Left ventricle myocardium inferior (tissue), 1 donor: ENCODE measurements at regions not wholly inside any gene's neighbourhood (a gene's known extent, or its start where the extent isn't known, plus 50 kb on each side); places are given as distances from the start of the nearest gene placed in this dataset.

Source experiments
- DNase-seq: peaks from one replicate; pipeline ENCODE4 v3.0.0-alpha.2; 2020
- H3K27ac ChIP-seq: fragments of 200-600 bp; replicated peaks from 2 replicates; pipeline ENCODE4 v1.8.0; 2021
- H3K27me3 ChIP-seq: fragments of 200-600 bp; 2 replicates; pipeline ENCODE4 v1.8.0; 2021; ENCODE audit warnings: low read depth
- H3K36me3 ChIP-seq: fragments of 200-600 bp; 2 replicates; pipeline ENCODE4 v1.8.0; 2021
- H3K4me1 ChIP-seq: fragments of 200-600 bp; 2 replicates; pipeline ENCODE4 v1.8.0; 2021
- H3K4me3 ChIP-seq: fragments of 200-600 bp; 2 replicates; pipeline ENCODE4 v1.8.0; 2021; ENCODE audit warnings: mild to moderate bottlenecking, moderate library complexity
- H3K9me3 ChIP-seq: fragments of 200-600 bp; replicated peaks from 2 replicates; pipeline ENCODE4 v1.8.0; 2021
- CTCF ChIP-seq: fragments of 200-600 bp; IDR thresholded peaks from 2 replicates; pipeline ENCODE4 v1.8.0; 2021; ENCODE audit warnings: antibody characterized with exemption, mild to moderate bottlenecking, borderline replicate concordance
- intact Hi-C: fragments of 100-400 bp; cut with micrococcal nuclease; formaldehyde crosslinking; loops from one replicate; pipeline ENCODE4 v1.11.0; 2022
- donor health status: DM: no; HTN: yes; CAD: no; lungs with severe emphysema.

GRCh38 chr5:56663523-56663922 is 151.8 kb upstream of the MAP3K1 start:
- no peaks in the 10 kb centered on the region for H3K4me1 ChIP-seq
- H3K4me3 ChIP-seq, result no peak overlapping the region
- H3K9me3 ChIP-seq, result peaks cover 8% of the 10 kb centered on the region
- H3K27ac ChIP-seq, result no peak overlapping the region
- DNase-seq, result no peak
- intact Hi-C loops, result no loop called here
- no peaks in the 10 kb centered on the region for H3K27me3 ChIP-seq
- TF ChIP-seq CTCF, result no peak
- H3K36me3 ChIP-seq, result no peaks in the 10 kb centered on the region

GRCh38 chr5:56662893-56663292 is 152.5 kb upstream of the MAP3K1 start:
- intact Hi-C loops, result no loop called here
- Histone ChIP-seq H3K4me3 (no peak overlapping the region), H3K27me3 (no peaks in the 10 kb centered on the region), H3K27ac (no peak overlapping the region), H3K4me1 (no peaks in the 10 kb centered on the region), H3K36me3 (no peaks in the 10 kb centered on the region), H3K9me3 (peaks cover 8% of the 10 kb centered on the region)
- no peak for TF ChIP-seq CTCF
- DNase-seq, result no peak

- H3K9me3 ChIP-seq, result peaks cover 4% of the 10 kb centered on the region
- TF ChIP-seq CTCF, result no peak
- no peaks in the 10 kb centered on the region for H3K4me1 ChIP-seq
- intact Hi-C loops, result no loop called here
- no peaks in the 10 kb centered on the region for H3K36me3 ChIP-seq
- no peak overlapping the region for H3K4me3 ChIP-seq
- no peak for DNase-seq
- no peaks in the 10 kb centered on the region for H3K27me3 ChIP-seq
- H3K27ac ChIP-seq, result no peak overlapping the region
Observed at GRCh38 chr5:56659971-56660370, 155.4 kb upstream of the MAP3K1 start.

GRCh38 chr5:56658972-56659371 is 156.4 kb upstream of the MAP3K1 start:
- Histone ChIP-seq H3K27ac (no peak overlapping the region), H3K9me3 (no peaks in the 10 kb centered on the region), H3K4me1 (no peaks in the 10 kb centered on the region), H3K36me3 (no peaks in the 10 kb centered on the region), H3K4me3 (no peak overlapping the region), H3K27me3 (no peaks in the 10 kb centered on the region)
- no peak for DNase-seq
- intact Hi-C loops, result no loop called here
- TF ChIP-seq CTCF, result no peak

- H3K27ac ChIP-seq, result no peak overlapping the region
- no peak for TF ChIP-seq CTCF
Observed at GRCh38 chr5:56656846-56657726, 158.3 kb upstream of the MAP3K1 start.

More at GRCh38 chr5:56656846-56657726, 158.3 kb upstream of the MAP3K1 start:
- no peak for DNase-seq
- H3K4me3 ChIP-seq, result no peak overlapping the region
- H3K9me3 ChIP-seq, result no peaks in the 10 kb centered on the region
- H3K4me1 ChIP-seq, result no peaks in the 10 kb centered on the region
- intact Hi-C loops, result no loop called here
- no peaks in the 10 kb centered on the region for H3K27me3 ChIP-seq
- H3K36me3 ChIP-seq, result no peaks in the 10 kb centered on the region
